Hematopoietic multipotent progenitor cell treated with erythropoietin and hydrocortisone succinate and interleukin-3 and kit ligand, for 15 days (in vitro differentiated cells): ENCODE measurements at regions not wholly inside any gene's neighbourhood (a gene's known extent, or its start where the extent isn't known, plus 50 kb on each side); places are given as distances from the start of the nearest gene placed in this dataset.

ENCODE experiments used
- DNase-seq: peaks from one replicate; pipeline ENCODE4 v3.0.0-alpha.2; 2015; ENCODE audit warnings: low spot score

DNA sequence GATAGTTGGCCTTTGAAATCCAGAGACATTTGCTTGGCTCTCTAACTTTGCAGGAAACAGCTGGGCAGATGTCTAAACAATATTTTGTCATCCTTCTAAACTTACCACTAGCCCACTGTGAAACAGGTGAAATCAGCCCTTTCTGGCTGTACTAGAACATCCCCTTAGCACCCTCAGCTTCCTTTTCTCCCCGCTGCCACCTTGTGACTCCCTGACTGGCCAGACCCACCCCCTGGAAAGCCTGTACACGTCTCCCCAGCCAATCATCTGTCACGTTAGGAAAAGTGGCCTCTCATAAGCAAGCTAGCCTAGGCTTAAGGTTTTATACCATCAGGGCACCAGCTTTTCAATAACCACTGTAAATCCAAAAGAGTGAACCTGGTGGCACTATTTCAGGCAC is 88.6 kb upstream of the E2F3 start:
- DNase-seq = no peak

GRCh38 chr6:20313960-20314530 is 87.6 kb upstream of the E2F3 start:
- DNase-seq = no peak

DNA sequence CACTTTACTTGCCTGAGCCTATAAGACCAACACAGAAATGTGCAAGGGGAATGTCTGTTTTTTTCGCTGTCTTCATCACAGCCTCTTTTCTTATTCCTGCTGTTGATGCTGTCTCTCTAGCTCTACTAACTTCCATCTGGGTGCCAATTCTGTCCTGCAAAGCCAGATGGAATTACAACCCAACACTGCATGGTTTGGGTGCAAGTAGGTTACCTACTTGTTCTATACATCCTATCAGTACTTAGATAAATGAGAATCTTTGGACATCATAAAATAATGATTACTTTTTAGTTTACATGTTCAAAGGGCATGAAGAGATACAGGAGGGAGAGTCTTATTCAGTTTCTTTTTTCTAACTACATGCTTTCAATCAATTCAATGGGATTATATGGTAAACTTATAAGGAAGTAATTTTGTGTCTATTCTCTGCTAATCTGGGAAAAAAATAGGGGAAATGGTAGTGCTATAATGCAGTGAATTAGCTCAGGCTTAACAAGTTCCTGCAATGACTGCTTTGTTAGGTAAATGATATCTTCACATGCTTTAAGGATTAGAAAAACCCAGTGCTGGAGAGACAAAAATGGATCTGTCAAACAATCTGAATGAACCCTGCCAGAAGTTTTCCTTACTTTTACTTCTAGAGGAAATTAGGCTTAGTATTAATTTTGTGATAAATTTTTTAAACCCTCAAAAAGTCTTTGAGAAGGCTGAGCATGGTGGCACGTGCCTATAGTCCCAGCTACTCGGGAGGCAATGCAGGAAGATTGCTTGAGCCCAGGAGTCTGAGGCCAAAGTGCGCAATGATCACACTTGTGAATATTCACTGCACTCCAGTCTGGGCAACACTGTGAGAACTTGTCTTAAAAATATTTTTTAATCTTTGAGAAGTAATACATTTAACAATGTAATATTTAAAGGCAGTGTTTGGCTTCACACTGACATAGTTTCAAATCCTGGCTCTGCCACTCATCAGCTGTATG is 86.5 kb upstream of the E2F3 start:
- DNase-seq = no peak

- no peak for DNase-seq
These were observed 84.2 kb upstream of the E2F3 start for GRCh38 chr6:20317430-20317829.

GRCh38 chr6:20318851-20319387 is 82.8 kb upstream of the E2F3 start:
- no peak for DNase-seq

DNA sequence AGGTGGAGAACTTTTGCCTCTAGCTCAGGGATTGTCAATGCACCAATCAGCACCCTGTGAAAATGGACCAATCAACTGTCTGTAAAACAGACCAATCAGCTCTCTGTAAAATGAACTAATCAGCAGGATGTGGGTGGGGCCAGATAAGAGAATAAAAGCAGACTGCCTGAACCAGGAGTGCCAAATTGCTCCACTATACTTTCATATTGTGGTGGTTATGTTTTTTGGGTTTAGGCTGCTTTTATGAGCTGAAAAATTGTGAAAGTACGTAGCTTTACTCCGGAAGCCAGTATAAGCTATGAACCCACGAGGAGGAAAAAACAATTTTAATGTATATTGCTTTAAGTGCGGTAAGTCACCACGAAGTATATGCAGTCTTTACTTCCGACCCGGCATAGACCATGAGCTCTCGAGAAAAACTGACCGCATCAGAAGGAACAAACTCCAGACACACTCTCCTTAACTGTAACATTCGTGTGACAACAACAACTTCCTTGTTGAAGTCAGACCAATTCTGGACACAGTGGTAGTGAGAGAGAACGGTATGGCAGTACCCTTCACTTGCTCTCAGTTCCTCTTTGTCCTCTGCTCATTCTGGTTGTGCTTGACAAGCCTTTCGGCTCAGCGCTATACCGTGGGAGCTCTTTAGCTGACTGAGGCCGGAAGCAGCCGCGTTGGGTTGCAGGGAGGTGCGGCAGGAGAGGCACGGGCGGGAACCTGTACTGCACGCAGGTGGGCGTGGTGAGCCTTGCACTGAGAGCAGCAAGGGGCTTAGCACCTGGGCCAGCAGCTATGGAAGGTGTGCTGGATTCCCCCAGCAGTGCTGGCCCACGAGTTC is 81.9 kb upstream of the E2F3 start:
- DNase-seq = peak; percentile 9

DNA sequence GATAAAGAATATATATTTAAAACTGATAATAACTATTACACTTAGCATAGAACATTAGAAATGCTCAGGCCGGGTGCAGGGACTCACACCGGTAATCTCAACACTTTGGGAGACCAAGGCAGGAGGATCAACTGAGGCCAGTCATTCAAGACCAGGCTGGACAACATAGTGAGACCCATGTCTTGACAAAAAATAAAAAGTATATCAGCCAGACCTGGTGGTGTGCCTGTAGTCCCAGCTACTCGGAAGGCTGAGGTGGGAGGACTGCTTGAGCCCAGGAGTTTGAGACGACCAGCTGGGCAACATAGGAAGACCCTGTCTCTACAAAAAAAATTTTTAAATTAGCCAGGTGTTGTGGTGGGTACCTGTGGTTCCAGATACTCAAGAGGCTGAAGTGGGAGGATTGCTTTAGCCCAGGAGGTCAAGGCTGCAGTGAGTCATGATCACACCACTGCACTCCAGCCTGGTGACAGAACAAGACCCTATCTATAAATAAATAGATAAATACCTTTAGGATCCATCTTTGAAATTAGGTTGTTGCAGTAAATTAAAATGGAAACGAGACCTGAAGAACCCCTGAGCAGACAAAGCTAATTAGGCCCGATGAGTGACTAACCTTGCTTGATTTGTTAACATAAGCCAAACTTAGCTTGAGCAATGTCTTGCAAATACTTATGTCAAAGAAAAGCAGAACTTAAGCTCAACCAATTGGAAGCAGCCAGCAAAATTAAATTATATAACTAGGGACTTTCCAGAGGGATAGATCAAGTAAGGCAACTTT is 75.8 kb upstream of the E2F3 start:
- DNase-seq = no peak

DNA sequence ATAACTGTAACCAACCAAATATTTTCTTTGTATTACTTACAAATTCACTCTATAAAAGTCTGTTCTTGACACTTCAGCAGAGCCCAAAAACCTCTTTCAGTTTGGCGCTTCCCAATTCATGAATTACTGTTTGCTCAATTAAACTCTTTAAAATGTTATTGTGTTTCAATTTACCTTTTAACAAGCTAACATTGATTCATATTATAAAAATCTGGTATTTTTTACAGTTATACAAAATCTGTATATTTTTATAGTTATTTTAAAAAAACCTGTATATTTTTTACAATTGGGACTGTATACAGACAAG is 75.3 kb upstream of the E2F3 start:
- no peak for DNase-seq

DNA sequence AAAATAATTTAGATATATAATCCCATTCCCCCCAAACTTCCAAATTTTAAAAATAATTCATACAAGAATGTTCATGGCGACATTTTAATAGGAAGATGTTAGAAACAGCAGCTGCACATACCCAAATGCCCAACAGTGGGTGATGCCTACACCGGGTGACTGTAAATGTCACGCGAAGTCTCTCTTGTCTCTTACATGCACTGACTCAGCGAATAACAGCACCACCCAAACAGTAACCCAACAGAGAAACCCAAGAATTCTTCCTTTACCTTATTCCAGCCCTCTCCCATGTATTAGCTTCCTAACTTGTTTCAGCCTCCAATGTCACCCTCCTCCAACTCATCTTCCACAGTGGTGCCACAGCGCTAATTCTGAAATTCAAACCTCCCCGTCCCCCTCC is 74.5 kb upstream of the E2F3 start:
- DNase-seq = no peak

DNA sequence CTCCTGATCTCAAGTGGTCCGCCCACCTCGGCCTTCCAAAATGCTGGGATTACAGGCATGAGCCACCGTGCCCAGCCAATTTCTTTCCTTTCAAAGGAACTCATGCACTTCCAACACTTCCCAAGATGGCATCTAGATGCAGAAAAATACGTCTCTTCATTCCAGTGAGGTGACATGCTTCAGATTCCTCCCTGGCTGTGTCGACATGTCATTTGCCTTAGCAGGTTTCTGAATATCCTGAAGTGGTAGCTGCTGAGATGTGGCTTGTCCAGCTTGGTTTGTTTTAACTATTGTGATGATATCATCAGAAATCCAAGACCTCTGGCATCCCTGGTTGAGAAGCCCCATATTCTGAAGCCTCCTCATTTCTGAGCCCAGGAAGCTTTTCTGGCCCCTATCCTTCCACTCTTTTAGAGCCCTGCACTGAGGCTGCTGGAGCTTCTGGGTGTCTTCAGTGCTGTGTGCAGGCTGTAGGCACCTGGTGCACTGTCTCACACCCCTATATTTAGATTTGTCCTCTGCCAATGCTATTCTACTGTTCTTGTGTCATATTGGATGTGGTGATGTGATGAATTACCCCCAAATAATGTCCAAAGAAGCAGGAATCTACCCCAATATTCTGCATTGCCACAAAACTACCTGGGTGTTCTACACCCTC is 73.3 kb upstream of the E2F3 start:
- DNase-seq = no peak

GRCh38 chr6:20328924-20329300 is 72.8 kb upstream of the E2F3 start:
- DNase-seq = no peak

DNA sequence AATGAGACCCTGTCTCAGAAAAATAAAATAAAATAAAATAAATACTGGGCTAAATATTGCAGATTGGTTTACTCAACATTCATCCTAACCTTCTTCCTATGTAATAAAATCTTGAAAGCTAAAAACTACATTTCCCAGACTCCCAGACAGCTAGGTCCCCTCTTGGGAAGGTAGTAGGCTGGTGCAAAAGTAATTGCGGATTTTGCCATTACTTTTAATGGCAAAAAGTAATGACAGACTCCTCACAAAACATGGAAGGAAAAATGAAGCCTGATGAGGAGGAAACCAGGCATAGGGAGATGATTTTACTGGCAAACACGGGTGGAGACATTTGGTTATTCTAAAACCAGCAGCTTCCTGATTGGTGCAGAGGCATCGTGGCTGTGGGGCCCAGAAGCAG is 70.6 kb upstream of the E2F3 start:
- DNase-seq = no peak

DNA sequence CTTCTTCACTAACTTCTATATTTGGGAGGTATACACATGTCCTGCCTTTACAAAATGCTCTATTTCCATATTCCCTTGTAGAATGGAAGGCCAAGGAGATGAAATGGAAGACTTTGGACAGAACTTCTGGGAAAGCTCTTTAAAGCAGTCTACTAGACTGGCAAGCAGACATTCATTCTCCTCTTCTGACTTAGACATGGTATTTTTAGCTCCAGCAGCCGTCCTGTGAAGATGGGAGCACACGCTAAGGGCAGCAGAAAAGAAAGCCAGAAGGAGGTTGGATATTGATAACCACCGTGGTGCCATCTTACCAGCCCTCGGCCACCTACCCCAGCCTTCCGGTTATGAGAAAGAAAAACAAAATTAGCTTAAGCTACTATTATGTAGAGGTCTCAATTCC is 70.1 kb upstream of the E2F3 start:
- no peak for DNase-seq

DNA sequence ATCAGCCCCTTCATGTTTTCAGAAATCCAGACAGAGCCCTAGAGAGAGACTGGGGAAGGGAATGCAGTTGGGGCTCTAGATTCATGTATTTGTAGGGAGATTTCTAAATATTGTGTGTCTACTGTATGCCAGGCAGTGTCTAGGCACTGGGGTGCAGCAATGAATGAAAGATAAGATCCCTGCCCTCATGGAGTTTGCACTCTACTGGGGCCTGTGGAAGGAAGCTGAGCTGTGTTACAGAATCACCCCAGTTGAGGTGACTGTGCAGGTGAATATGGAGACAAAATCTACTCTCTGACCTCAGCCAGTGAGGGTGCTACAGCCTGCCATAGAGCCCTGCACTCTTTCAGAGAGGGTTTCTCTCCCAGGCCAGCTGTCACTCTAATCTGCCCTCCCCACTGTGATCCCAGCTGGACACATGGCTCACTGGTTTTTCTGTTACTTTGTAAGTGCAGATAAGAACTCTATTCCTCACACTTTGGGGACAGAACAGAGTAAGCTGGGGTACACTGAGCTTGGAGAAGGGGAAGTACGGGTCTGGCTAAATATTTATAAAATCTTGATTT is 69.2 kb upstream of the E2F3 start:
- DNase-seq = no peak

DNA sequence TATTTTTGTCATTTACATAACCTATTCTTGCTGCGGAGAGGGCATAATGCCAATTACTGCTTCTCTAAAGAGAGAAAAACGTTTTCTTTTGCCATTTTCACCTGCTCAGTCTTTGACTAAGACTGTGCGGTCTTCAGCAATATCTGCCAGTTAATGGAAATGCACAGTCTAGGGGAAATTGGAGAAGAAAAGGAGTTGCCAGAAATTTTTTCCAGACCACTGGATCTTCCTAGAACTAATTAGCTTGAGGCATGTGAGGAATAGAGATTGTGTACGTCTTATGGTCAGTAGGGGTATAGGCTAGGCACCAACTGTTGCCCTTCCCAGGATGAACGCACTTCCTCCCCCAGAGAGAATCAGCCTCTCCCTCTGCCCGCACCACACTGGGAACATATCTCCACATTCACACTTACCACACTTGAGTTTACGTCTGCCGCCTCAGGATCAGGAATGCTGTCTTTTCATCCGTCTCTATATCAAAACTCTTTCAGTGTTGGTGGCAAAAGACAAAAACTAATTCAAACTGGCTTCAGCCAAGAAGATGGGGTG is 67.9 kb upstream of the E2F3 start:
- DNase-seq = no peak

DNA sequence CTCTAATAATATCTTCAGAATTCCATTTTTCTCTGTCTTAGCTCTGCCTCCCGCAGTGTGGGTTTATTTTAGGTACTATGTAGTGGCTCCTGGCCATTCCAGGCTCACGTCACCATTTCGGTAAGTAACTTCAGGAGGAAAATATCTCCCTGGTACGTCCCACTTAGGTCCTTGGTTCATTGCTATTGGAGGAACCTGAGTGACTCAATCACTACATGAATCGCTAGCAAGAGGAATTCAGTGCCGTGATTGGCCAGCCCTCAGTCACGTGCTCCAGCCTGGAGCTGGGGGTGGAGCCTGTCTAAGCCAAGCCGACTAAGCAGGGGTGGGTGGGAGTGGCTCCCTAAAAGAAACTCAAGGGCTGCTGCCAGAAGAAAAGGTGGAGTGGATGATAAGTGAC is 67.3 kb upstream of the E2F3 start:
- no peak for DNase-seq

DNA sequence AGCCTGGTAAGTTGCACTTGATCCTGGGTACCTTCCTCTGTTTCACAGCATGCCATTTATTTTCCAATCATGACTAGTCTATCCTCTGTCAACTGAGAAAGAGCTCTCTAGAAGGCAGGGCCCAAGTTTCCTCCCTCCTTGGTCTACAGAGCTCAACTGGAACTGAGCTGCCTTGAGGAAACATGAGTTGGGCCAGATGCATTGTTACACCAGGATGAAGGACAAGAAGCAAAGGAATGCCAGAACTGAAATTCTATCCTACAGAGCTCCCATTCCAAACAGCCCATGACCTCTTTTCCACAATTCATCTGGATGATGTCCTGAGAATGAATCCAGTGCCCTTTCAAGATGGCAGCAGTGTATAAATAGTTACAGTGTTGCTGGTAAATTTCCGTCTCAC is 66.7 kb upstream of the E2F3 start:
- DNase-seq = no peak

DNA sequence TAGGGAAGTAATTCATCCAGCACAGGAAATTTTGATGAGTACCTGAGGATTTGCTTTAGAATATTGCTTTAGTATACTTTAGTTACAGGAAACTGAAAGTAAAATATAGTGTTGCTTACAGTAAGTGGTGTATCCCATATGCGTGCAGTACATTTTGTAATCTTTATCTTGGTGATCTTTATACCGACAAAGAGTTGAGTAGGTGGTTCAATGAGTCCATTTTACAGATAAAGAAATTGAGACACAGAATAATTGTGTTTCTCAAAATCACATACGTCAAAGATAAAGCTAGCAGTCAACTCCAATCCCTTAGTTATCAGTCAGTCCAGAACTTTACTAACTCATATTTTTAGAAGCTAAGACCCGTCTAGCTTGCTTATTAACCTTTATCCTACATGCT is 65.8 kb upstream of the E2F3 start:
- no peak for DNase-seq

- no peak for DNase-seq
These were observed 63.5 kb upstream of the E2F3 start for GRCh38 chr6:20338156-20338555.

GRCh38 chr6:20340068-20340848 is 61.4 kb upstream of the E2F3 start:
- no peak for DNase-seq
